B cell (primary cell): ENCODE measurements at regions not wholly inside any gene's neighbourhood (a gene's known extent, or its start where the extent isn't known, plus 50 kb on each side); places are given as distances from the start of the nearest gene placed in this dataset.

Experiments
- ATAC-seq: fragments of 200-7000 bp; cut with Tn5 transposase; one replicate; pipeline ENCODE4 v1.10.0; 2021; ENCODE audit warnings: low read depth, mild to moderate bottlenecking, moderate number of reproducible peaks, moderate library complexity
- CTCF ChIA-PET: fragments of 350-600 bp; sonication (Branson Sonifier 250); formaldehyde crosslinking; loops from one replicate; lab custom pipeline; 2021; ENCODE audit warnings: antibody characterized with exemption, inconsistent platforms; lab: Charles Lee
- POLR2A ChIA-PET: fragments of 350-600 bp; sonication (Branson Sonifier 250); formaldehyde crosslinking; loops from one replicate; lab custom pipeline; 2021; ENCODE audit warnings: antibody characterized with exemption; lab: Charles Lee
- DNase-seq: peaks from one replicate; pipeline ENCODE4 v3.0.0; 2013
- H2AFZ ChIP-seq: 2 replicates; pipeline ENCODE4 v1.6.1; 2012; ENCODE audit warnings: mild to moderate bottlenecking, low read depth, low read length; ENCODE audit not compliant: insufficient read depth, poor library complexity, severe bottlenecking
- H3K27ac ChIP-seq, 2 donors: 1 replicate in 1 of 2; 2 replicates in 1 of 2; pipeline ENCODE4 v1.5.1; 2012 to 2013; ENCODE audit warnings: low read length in 2 of 2, mild to moderate bottlenecking in 2 of 2, moderate library complexity in 1 of 2
- H3K27me3 ChIP-seq, 4 experiments: fragments of 200-600 bp in 1 of 4; sonication (generic) in 1 of 4; replicated peaks in 1 of 4; 1 replicate in 2 of 4; 2 replicates in 2 of 4; pipeline versions ENCODE4 v1.6.1 to v1.7.0; 2013 to 2016; ENCODE audit warnings: low read length in 3 of 4, mild to moderate bottlenecking in 2 of 4, mixed read lengths in 1 of 4, moderate library complexity in 1 of 4; ENCODE audit not compliant: insufficient read depth in 4 of 4, control insufficient read depth in 3 of 4; ENCODE audit errors: control extremely low read depth in 1 of 4
- H3K36me3 ChIP-seq, 2 experiments: replicated peaks in 1 of 2; 1 replicate in 1 of 2; 2 replicates in 1 of 2; pipeline versions ENCODE4 v1.6.1 to v1.7.1; 2013; ENCODE audit warnings: low read length in 1 of 2; ENCODE audit not compliant: insufficient read depth in 2 of 2, control insufficient read depth in 1 of 2; ENCODE audit errors: control extremely low read depth in 1 of 2, extremely low read depth in 1 of 2
- H3K4me1 ChIP-seq, 2 donors: fragments of 200-600 bp in 1 of 2; sonication (generic) in 1 of 2; 1 replicate in 1 of 2; 2 replicates in 1 of 2; pipeline versions ENCODE4 v1.5.1 to v1.6.1; 2013 to 2017; ENCODE audit warnings: low read length in 2 of 2; ENCODE audit not compliant: control insufficient read depth in 2 of 2, insufficient read depth in 2 of 2
- H3K4me2 ChIP-seq: replicated peaks from 2 replicates; pipeline ENCODE3; 2012; ENCODE audit warnings: mild to moderate bottlenecking, low read depth, low read length; ENCODE audit not compliant: poor library complexity, severe bottlenecking
- H3K4me3 ChIP-seq, 5 experiments: fragments of 200-600 bp in 1 of 5; sonication (generic) in 1 of 5; 1 replicate in 3 of 5; 2 replicates in 2 of 5; pipeline versions ENCODE4 v1.5.1 to v1.7.0; 2011 to 2016; ENCODE audit warnings: low read length in 4 of 5, mild to moderate bottlenecking in 4 of 5, low read depth in 2 of 5, control low read depth in 1 of 5, moderate library complexity in 1 of 5; ENCODE audit not compliant: insufficient read depth in 1 of 5; ENCODE audit errors: control extremely low read depth in 1 of 5, extremely low read depth in 1 of 5
- H3K79me2 ChIP-seq: fragments of 200-600 bp; sonication (generic); one replicate; pipeline ENCODE4 v1.6.0; 2016; ENCODE audit warnings: low read length; ENCODE audit not compliant: control insufficient read depth, insufficient read depth
- H3K9ac ChIP-seq: fragments of 200-600 bp; sonication (generic); 2 replicates; pipeline ENCODE4 v1.6.1; 2017; ENCODE audit warnings: mild to moderate bottlenecking, low read length, moderate library complexity
- H3K9me3 ChIP-seq, 3 donors: one replicate each; pipeline versions ENCODE4 v1.6.1 to v1.7.1; 2013; ENCODE audit warnings: low read length in 2 of 3; ENCODE audit not compliant: control insufficient read depth in 2 of 3, insufficient read depth in 1 of 3; ENCODE audit errors: control extremely low read depth in 1 of 3
- H4K20me1 ChIP-seq: 2 replicates; pipeline ENCODE4 v1.6.0; 2012; ENCODE audit warnings: mild to moderate bottlenecking, low read length; ENCODE audit not compliant: insufficient read depth, control insufficient read depth, poor library complexity, severe bottlenecking
- H3K27ac Mint-ChIP-seq: one replicate; pipeline ENCODE4 v1.8.0; 2021; ENCODE audit warnings: mixed read lengths
- H3K27me3 Mint-ChIP-seq: one replicate; pipeline ENCODE4 v1.8.0; 2021; ENCODE audit warnings: mixed read lengths
- H3K4me1 Mint-ChIP-seq: one replicate; pipeline ENCODE4 v1.8.0; 2021; ENCODE audit warnings: mixed read lengths
- H3K4me3 Mint-ChIP-seq: one replicate; pipeline ENCODE4 v1.8.0; 2021; ENCODE audit warnings: mixed read lengths
- H3K9me3 Mint-ChIP-seq: one replicate; pipeline ENCODE4 v1.8.0; 2022; ENCODE audit warnings: mixed read lengths; ENCODE audit not compliant: insufficient read depth
- EZH2 ChIP-seq: IDR thresholded peaks from 2 replicates; pipeline ENCODE4 v1.6.1; 2012; ENCODE audit warnings: borderline replicate concordance, low read depth, mild to moderate bottlenecking, moderate library complexity, low read length; ENCODE audit not compliant: insufficient read depth, poor library complexity, severe bottlenecking
- WGBS: methylation state at CpG from one replicate; pipeline ENCODE4 v1.1.5; 2013; ENCODE audit warnings: missing lambda C conversion rate; ENCODE audit not compliant: insufficient coverage; 5-methylcytosine and 5-hydroxymethylcytosine counted together
- intact Hi-C: fragments of 100-400 bp; cut with micrococcal nuclease; formaldehyde crosslinking; loops from one replicate; pipeline ENCODE4 v1.10.0; 2022
- TF ChIP-seq, protein P1 (sequence below): fragments of 200-600 bp; IDR thresholded peaks from one replicate; pipeline ENCODE4 v1.8.0; 2022; ENCODE audit warnings: antibody characterized with exemption, mild to moderate bottlenecking

GRCh38 chr6:48626421-48626820, 515.4 kb upstream of the PTCHD4 start:
- ATAC-seq: no peak
- Histone ChIP-seq H2AFZ (no peak overlapping the region), H4K20me1 (no peaks in the 10 kb centered on the region), H3K9ac (no peak overlapping the region), H3K4me1 (no peaks in the 10 kb centered on the region), H3K4me3 (no peak overlapping the region), H3K36me3 (no peaks in the 10 kb centered on the region), H3K79me2 (no peaks in the 10 kb centered on the region), H3K27ac (no peak overlapping the region), H3K4me2 (no peak overlapping the region), H3K27me3 (no peaks in the 10 kb centered on the region), H3K9me3 (peaks cover 0 to 2% (median 0%) of the 10 kb centered on the region in 3 donors)
- no peaks in the 10 kb centered on the region for H3K27me3 Mint-ChIP-seq
- no peak overlapping the region for H3K27ac Mint-ChIP-seq
- H3K9me3 Mint-ChIP-seq: peaks cover 9% of the 10 kb centered on the region
- ChIA-PET CTCF (no interaction called here), POLR2A (no interaction called here)
- TF ChIP-seq, protein P1, sequence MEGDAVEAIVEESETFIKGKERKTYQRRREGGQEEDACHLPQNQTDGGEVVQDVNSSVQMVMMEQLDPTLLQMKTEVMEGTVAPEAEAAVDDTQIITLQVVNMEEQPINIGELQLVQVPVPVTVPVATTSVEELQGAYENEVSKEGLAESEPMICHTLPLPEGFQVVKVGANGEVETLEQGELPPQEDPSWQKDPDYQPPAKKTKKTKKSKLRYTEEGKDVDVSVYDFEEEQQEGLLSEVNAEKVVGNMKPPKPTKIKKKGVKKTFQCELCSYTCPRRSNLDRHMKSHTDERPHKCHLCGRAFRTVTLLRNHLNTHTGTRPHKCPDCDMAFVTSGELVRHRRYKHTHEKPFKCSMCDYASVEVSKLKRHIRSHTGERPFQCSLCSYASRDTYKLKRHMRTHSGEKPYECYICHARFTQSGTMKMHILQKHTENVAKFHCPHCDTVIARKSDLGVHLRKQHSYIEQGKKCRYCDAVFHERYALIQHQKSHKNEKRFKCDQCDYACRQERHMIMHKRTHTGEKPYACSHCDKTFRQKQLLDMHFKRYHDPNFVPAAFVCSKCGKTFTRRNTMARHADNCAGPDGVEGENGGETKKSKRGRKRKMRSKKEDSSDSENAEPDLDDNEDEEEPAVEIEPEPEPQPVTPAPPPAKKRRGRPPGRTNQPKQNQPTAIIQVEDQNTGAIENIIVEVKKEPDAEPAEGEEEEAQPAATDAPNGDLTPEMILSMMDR: no peak
- TF ChIP-seq EZH2: no peak
- DNase-seq: no peak
- intact Hi-C loops: no loop called here
- no peaks in the 10 kb centered on the region for H3K4me1 Mint-ChIP-seq
- no peak overlapping the region for H3K4me3 Mint-ChIP-seq

- ChIA-PET CTCF (no interaction called here), POLR2A (no interaction called here)
- intact Hi-C loops: no loop called here
- no CpG with 5 or more reads among the region's 3 CpGs for WGBS
- Mint-ChIP-seq H3K27me3 (no peaks in the 10 kb centered on the region), H3K4me3 (no peak overlapping the region), H3K9me3 (peaks cover 9% of the 10 kb centered on the region), H3K4me1 (no peaks in the 10 kb centered on the region), H3K27ac (no peak overlapping the region)
- ATAC-seq (no peak), DNase-seq (no peak)
- Histone ChIP-seq H3K79me2 (no peaks in the 10 kb centered on the region), H3K27ac (no peak overlapping the region), H4K20me1 (no peaks in the 10 kb centered on the region), H3K4me2 (no peak overlapping the region), H3K9ac (no peak overlapping the region), H3K9me3 (peaks cover 0 to 5% (median 0%) of the 10 kb centered on the region in 3 donors), H3K4me3 (no peak overlapping the region), H3K4me1 (no peaks in the 10 kb centered on the region), H3K36me3 (no peaks in the 10 kb centered on the region), H3K27me3 (no peaks in the 10 kb centered on the region), H2AFZ (no peak overlapping the region)
- no peak for TF ChIP-seq EZH2
- TF ChIP-seq, protein P1: no peak
Observed at GRCh38 chr6:48624631-48625030, 513.6 kb upstream of the PTCHD4 start.
